Liver (tissue), 3 donors: ENCODE measurements at regions not wholly inside any gene's neighbourhood (a gene's known extent, or its start where the extent isn't known, plus 50 kb on each side); places are given as distances from the start of the nearest gene placed in this dataset.

Source experiments
- EGR1 ChIP-seq, 2 donors: IDR thresholded peaks; 2 replicates each; pipeline ENCODE4 v1.6.1; 2016 to 2018; ENCODE audit warnings: antibody characterized with exemption in 2 of 2, low read depth in 2 of 2
- FOXA1 ChIP-seq: IDR thresholded peaks from 2 replicates; pipeline ENCODE4 v1.6.1; 2016; ENCODE audit warnings: antibody characterized with exemption
- GABPA ChIP-seq, 2 donors: IDR thresholded peaks in 1 of 2; conservative IDR thresholded peaks in 1 of 2; 2 replicates each; pipeline ENCODE4 v1.6.1; 2016; ENCODE audit warnings: antibody characterized with exemption in 2 of 2, mild to moderate bottlenecking in 1 of 2, moderate library complexity in 1 of 2
- RAD21 ChIP-seq, 2 donors: IDR thresholded peaks; 2 replicates each; pipeline ENCODE4 v1.6.1; 2016; ENCODE audit warnings: antibody characterized with exemption in 2 of 2, mild to moderate bottlenecking in 2 of 2
- REST ChIP-seq: IDR thresholded peaks from 2 replicates; pipeline ENCODE4 v1.6.1; 2016; ENCODE audit warnings: antibody characterized with exemption, mild to moderate bottlenecking
- RXRA ChIP-seq, 2 donors: IDR thresholded peaks; 2 replicates each; pipeline ENCODE4 v1.6.1; 2017 to 2018; ENCODE audit warnings: antibody characterized with exemption in 2 of 2, mild to moderate bottlenecking in 1 of 2
- SP1 ChIP-seq: IDR thresholded peaks from 2 replicates; pipeline ENCODE4 v1.6.1; 2018; ENCODE audit warnings: antibody characterized with exemption, mild to moderate bottlenecking
- TAF1 ChIP-seq: conservative IDR thresholded peaks from 2 replicates; pipeline ENCODE4 v1.6.1; 2016; ENCODE audit warnings: antibody characterized with exemption, mild to moderate bottlenecking
- YY1 ChIP-seq: IDR thresholded peaks from 2 replicates; pipeline ENCODE4 v1.6.1; 2016; ENCODE audit warnings: antibody characterized with exemption, mild to moderate bottlenecking
- ZBTB33 ChIP-seq: IDR thresholded peaks from 2 replicates; pipeline ENCODE4 v1.6.1; 2016; ENCODE audit warnings: antibody characterized with exemption
- TF ChIP-seq, protein P1 (sequence below): fragments of 150-350 bp; IDR thresholded peaks from 2 replicates; pipeline ENCODE4 v1.5.1; 2017; ENCODE audit warnings: improper control_type of control experiment, low read depth, low read length; ENCODE audit not compliant: missing input control
- TF ChIP-seq, protein P2 (sequence below): IDR thresholded peaks from 2 replicates; pipeline ENCODE4 v1.6.1; 2016; ENCODE audit warnings: antibody characterized with exemption
- TF ChIP-seq, protein P3 (sequence below): IDR thresholded peaks from 2 replicates; pipeline ENCODE4 v1.6.1; 2016; ENCODE audit warnings: antibody characterized with exemption
- donor health status: healthy.
- donor health status: healthy.

GRCh38 chr16:56140645-56141044 lies 50.6 kb upstream of the GNAO1 start:
- TF ChIP-seq EGR1 (IDR thresholded peaks at IDR 0.05; ENCODE audit: low read depth in 2 of 2), result no peak
- TF ChIP-seq, protein P1, sequence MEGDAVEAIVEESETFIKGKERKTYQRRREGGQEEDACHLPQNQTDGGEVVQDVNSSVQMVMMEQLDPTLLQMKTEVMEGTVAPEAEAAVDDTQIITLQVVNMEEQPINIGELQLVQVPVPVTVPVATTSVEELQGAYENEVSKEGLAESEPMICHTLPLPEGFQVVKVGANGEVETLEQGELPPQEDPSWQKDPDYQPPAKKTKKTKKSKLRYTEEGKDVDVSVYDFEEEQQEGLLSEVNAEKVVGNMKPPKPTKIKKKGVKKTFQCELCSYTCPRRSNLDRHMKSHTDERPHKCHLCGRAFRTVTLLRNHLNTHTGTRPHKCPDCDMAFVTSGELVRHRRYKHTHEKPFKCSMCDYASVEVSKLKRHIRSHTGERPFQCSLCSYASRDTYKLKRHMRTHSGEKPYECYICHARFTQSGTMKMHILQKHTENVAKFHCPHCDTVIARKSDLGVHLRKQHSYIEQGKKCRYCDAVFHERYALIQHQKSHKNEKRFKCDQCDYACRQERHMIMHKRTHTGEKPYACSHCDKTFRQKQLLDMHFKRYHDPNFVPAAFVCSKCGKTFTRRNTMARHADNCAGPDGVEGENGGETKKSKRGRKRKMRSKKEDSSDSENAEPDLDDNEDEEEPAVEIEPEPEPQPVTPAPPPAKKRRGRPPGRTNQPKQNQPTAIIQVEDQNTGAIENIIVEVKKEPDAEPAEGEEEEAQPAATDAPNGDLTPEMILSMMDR, result no peak
- no peak for TF ChIP-seq RXRA (IDR thresholded peaks at IDR 0.05)
- TF ChIP-seq, protein P2, sequence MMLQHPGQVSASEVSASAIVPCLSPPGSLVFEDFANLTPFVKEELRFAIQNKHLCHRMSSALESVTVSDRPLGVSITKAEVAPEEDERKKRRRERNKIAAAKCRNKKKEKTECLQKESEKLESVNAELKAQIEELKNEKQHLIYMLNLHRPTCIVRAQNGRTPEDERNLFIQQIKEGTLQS, result no peak
- no peak for TF ChIP-seq SP1
- TF ChIP-seq, protein P3, sequence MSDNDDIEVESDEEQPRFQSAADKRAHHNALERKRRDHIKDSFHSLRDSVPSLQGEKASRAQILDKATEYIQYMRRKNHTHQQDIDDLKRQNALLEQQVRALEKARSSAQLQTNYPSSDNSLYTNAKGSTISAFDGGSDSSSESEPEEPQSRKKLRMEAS, result no peak
- TF ChIP-seq TAF1, result no peak
- no peak for TF ChIP-seq REST
- no peak for TF ChIP-seq FOXA1
- no peak for TF ChIP-seq ZBTB33
- TF ChIP-seq RAD21 (IDR thresholded peaks at IDR 0.05), result no peak
- TF ChIP-seq YY1, result no peak
- TF ChIP-seq GABPA (IDR thresholded peaks at IDR 0.05 in 1 of 2, conservative IDR thresholded peaks at IDR 0.05 in 1 of 2), result no peak
